ENCODE measurements at regions not wholly inside any gene's neighbourhood (a gene's known extent, or its start where the extent isn't known, plus 50 kb on each side); places are given as distances from the start of the nearest gene placed in this dataset.

- no peak for TF ChIP-seq POLR2A (IDR thresholded peaks at IDR 0.05)
- TF ChIP-seq EP300 (IDR thresholded peaks at IDR 0.05) = no peak
These were observed 592.8 kb downstream of the DMRTA1 start for GRCh38 chr9:23039402-23039801.

Data from tibial nerve (tissue), 3 donors.